Liver (tissue), 3 donors: ENCODE measurements at regions not wholly inside any gene's neighbourhood (a gene's known extent, or its start where the extent isn't known, plus 50 kb on each side); places are given as distances from the start of the nearest gene placed in this dataset.

Experiments used
- CTCF ChIP-seq: fragments of 150-350 bp; IDR thresholded peaks from 2 replicates; pipeline ENCODE4 v1.5.1; 2017; ENCODE audit warnings: improper control_type of control experiment, low read depth, low read length; ENCODE audit not compliant: missing input control
- JUND ChIP-seq, 2 donors: IDR thresholded peaks; 2 replicates each; pipeline ENCODE4 v1.6.1; 2016; ENCODE audit warnings: antibody characterized with exemption in 2 of 2
- MAX ChIP-seq: IDR thresholded peaks from 2 replicates; pipeline ENCODE4 v1.6.1; 2016; ENCODE audit warnings: antibody characterized with exemption
- RAD21 ChIP-seq, 2 donors: IDR thresholded peaks; 2 replicates each; pipeline ENCODE4 v1.6.1; 2016; ENCODE audit warnings: antibody characterized with exemption in 2 of 2, mild to moderate bottlenecking in 2 of 2
- SP1 ChIP-seq: IDR thresholded peaks from 2 replicates; pipeline ENCODE4 v1.6.1; 2018; ENCODE audit warnings: antibody characterized with exemption, mild to moderate bottlenecking
- donor health status: healthy.
- donor health status: healthy.

GRCh38 chr20:4568361-4568959 is 117.8 kb upstream of the PRNP start:
- TF ChIP-seq CTCF = no peak
- no peak for TF ChIP-seq MAX
- no peak for TF ChIP-seq RAD21 (IDR thresholded peaks at IDR 0.05)
- TF ChIP-seq SP1 = no peak
- no peak for TF ChIP-seq JUND (IDR thresholded peaks at IDR 0.05)
